Omental fat pad (tissue), 3 donors: ENCODE measurements at regions not wholly inside any gene's neighbourhood (a gene's known extent, or its start where the extent isn't known, plus 50 kb on each side); places are given as distances from the start of the nearest gene placed in this dataset.

Experiments
- ATAC-seq: fragments of 150-250 bp; one replicate; pipeline ENCODE4 v1.9.1; 2016; ENCODE audit warnings: mild to moderate bottlenecking, moderate library complexity; ENCODE audit not compliant: low FRiP score
- DNase-seq: peaks from one replicate; pipeline ENCODE4 v3.0.0-alpha.2; 2019; ENCODE audit warnings: low spot score
- TF ChIP-seq, protein P1 (sequence below), 3 donors: fragments of 450-650 bp; IDR thresholded peaks; one replicate each; pipeline ENCODE4 v1.5.1; 2016 to 2017; ENCODE audit warnings: antibody characterized with exemption in 3 of 3, mild to moderate bottlenecking in 3 of 3, moderate library complexity in 2 of 3

DNA sequence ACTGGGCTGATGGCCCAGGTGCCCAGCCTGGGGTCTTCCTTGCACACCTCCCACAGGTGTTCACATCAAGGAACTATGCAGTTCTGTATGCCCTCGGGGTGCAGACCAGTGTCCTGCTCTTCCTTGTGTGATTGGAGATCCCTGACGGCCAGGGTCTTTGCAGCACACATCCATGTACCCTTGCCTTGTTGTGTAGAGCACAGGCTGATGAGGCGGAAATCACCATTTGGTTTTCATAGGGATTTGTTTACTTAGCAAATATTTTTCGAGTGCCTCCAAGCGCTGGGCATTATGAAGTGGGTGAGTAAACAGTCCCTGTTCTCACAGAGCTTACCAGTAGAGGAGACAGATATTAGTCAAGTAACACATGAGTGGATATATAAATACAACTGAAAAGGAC lies 209.3 kb upstream of the UMPS start:
- TF ChIP-seq, protein P1, sequence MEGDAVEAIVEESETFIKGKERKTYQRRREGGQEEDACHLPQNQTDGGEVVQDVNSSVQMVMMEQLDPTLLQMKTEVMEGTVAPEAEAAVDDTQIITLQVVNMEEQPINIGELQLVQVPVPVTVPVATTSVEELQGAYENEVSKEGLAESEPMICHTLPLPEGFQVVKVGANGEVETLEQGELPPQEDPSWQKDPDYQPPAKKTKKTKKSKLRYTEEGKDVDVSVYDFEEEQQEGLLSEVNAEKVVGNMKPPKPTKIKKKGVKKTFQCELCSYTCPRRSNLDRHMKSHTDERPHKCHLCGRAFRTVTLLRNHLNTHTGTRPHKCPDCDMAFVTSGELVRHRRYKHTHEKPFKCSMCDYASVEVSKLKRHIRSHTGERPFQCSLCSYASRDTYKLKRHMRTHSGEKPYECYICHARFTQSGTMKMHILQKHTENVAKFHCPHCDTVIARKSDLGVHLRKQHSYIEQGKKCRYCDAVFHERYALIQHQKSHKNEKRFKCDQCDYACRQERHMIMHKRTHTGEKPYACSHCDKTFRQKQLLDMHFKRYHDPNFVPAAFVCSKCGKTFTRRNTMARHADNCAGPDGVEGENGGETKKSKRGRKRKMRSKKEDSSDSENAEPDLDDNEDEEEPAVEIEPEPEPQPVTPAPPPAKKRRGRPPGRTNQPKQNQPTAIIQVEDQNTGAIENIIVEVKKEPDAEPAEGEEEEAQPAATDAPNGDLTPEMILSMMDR (IDR thresholded peaks at IDR 0.05), result no peak
- no peak for DNase-seq
- ATAC-seq, result no peak

DNA sequence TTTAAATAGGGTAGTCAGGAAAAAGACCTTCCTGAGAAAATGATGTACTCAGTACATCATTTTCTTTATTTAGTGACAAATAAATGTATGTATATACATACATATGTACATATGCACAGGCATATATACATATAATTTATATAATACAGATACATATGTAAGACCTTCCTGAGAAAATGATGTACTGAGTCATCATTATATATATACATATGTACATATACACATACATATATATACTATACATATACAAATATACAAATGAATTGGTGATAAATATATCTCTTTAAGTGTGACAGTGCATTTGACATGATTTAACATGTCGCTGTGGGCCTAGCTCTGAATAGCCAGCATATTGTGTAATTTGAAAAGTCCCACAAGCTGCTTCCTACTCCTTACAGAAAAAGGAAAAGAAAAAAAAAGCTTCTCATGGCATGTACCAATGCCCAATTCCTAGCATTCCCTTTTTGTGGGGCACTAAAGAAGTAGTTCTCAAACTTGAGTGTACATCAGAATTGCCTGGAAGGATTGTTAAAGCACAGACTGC lies 208.1 kb upstream of the UMPS start:
- no peak for ATAC-seq
- TF ChIP-seq, protein P1 (IDR thresholded peaks at IDR 0.05), result no peak

DNA sequence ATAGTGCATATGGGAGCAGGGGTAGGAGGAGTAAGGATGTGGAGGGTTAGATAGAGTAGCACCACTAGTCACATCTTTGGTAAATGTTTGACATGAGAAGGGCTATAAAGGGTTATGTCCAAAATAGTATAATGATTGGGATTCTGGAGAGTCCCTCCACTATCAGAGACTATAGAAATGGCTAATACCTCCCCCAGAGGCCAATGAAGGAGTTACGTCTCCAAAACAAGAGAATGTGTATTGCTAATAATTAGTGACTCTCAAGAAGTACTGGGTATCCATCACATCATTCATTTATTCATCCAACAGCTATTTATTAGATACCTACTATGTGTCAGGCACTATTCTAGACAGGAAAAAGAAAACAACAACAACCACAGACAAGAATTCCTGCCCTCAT lies 203.7 kb upstream of the UMPS start:
- no peak for ATAC-seq
- TF ChIP-seq, protein P1 (IDR thresholded peaks at IDR 0.05), result no peak
- no peak for DNase-seq

More for the DNA sequence above, 208.1 kb upstream of the UMPS start:
- DNase-seq, result no peak

DNA sequence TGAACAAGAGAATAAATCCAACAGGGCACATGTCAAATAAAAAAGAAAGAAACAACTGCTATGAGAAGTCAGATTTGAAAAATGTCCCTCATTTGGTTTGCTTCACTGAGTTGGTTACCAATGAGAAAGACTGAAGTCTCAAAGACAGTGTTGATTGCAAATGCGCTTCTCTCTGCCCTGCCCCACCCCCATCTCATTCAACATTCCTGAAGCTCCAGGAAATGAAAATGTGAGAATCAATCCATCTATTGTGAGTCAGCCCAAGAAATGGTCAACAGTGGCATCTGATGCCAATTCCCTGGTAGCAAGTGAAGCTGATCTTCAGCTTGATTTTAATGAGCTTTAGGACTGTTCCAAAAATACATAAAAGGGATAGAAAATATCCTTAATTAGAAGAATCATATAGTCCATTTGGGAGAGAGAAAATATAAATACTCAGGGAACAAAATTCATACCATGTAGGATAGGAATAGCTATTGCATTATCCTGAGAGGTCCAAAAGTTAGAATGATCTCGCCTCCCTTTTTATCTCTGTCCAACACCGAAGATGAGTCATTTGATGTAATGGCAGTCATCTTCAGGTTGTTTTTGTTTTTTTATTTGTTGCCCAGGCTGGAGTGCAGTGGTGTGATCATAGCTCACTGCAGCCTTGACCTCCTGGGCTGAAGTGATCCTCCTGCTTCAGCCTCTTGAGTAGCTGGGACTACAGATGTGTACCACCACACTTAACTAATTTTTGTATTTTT lies 200.3 kb upstream of the UMPS start:
- ATAC-seq (no peak), DNase-seq (no peak)
- TF ChIP-seq, protein P1 (IDR thresholded peaks at IDR 0.05), result no peak

DNA sequence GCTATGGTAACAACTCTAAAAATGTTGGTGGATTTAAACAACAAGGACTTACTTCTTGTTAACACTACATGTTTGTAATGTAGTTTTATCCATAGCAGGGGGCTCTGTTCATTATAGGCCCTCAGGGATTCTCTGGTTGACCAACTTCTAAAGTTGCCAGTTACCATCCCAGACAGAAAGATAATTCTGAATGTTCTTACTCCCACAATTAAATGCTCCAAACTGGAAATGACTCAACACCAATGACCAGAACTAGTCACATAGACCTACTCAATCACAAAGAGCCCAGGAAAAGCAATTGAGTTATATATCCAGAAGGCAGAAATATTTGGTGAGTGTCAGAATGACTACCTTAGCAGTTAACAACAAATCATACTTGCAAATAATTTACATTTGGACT lies 199.3 kb upstream of the UMPS start:
- ATAC-seq, result no peak
- TF ChIP-seq, protein P1 (IDR thresholded peaks at IDR 0.05), result no peak
- DNase-seq, result no peak

DNA sequence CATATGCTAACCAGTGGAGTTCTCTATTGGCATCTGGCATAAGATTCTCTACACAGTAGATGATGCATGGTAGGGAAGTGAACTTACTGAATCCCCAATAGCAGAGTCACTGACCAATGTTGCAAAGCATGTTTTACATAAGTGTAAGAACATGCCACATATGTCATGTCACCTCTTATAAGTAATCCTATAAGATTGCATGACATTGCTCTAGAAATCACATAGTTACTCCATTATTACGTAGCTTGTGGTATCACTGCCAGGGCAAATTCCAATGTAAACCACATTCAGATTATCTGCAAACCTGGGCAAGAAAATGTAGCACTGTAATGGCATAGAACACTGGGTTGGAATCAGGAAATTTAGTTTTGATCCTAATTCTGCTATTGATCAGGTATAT lies 198.2 kb upstream of the UMPS start:
- TF ChIP-seq, protein P1 (IDR thresholded peaks at IDR 0.05), result no peak
- no peak for DNase-seq
- no peak for ATAC-seq

DNA sequence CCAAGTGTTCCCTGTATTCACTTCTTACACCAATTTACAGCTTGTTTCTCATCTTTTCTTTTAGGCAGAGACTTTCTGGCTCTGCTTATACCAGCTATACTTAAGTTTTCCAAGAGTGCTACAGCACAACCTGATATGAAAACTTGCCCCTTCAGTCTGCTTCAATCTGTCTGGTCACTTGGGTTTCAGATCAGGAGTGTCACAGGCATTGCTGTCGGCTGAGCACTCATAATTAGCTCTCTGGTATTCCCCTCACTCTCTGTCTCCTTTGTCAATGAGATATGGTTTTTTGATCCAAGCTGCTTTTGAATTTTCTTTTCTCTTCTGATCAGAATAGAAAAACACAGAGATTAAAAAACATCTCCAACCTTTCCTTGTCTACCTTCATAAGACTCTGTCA lies 194.9 kb upstream of the UMPS start:
- no peak for ATAC-seq
- DNase-seq, result no peak
- TF ChIP-seq, protein P1 (IDR thresholded peaks at IDR 0.05), result no peak
